ENCODE measurements at regions not wholly inside any gene's neighbourhood (a gene's known extent, or its start where the extent isn't known, plus 50 kb on each side); places are given as distances from the start of the nearest gene placed in this dataset.
"Not testable (repeated sequence)": the region's sequence is repeated elsewhere in the genome, so short reads cannot be mapped to it uniquely, and the experiment has no call there.

DNA sequence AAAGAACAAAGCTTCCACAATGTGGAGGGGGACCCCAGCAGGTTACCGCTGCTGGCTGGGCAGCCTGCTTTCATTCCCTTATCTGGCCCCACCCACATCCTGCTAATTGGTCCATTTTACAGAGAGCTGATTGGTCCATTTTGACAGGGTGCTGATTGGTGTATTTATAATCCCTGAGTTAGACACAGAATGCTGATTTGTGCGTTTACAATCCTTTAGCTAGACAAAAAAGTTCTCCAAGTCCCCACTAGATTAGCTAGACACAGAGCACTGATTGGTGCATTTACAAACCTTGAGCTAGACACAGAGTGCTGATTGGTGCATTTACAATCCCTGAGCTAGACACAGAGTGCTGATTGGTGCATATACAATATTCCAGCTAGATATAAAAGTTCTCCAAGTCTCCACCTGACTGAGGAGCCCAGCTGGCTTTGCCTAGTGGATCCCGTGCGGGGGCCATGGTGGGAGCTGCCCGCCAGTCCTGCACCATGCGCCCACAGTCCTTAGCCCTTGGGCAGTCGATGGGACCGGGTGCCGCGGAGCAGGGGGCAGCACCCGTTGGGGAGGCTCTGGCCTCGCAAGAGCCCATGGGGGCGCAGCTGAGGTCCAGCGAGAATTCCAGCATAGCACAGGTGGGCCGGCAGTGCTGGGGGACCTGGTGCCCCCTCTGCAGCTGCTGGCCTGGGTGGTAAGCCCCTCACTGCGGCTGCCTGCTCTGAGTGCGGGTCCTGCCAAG is 88.8 kb upstream of the MYLIP start:
- DNase-seq: not testable (repeated sequence)

DNA sequence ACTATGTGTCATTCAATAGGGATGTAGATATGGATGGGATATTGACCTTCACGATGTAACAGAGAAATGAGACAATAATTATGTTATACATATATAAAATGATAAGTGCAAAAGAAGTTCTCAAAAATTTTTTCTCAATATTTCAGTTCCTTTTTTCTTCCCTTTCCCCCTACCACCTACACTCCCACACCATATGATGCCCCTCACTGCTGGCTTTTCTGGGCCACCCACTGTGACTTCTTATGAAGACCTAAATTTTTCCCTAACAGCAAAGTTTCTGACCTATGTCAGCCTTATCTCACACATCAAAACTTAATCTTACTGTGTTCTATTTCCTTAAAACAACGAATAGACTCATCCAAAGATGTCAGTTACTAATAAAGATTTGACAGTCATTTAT is 89.9 kb upstream of the MYLIP start:
- DNase-seq: no peak

DNA sequence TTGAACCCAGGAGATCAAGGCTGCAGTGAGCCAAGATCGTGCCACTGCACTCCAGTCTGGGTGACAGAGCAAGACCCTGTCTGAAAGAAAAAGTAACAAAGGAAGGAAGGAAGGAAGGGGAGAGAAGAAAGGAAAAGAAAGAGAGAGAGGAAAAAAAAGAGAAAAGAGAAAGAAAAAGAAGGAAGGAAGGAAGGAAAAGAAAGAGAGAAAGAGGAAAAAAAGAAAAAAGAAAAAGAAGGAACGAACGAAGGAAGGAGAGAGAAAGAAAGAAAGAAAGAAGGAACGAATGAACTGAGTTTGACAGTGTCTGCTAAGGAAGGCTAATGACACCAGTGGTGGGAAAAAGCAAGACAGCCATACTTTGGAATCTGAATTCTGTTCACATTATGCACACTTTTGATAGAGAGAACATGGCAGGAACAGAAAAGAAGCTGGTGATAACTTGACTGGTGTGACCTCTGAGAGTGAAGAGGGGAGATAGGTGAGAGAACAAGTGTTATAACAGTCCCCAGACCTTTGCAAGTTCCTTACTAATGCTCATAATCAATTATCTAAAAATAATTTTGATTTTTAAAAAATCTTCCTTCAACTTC is 93.3 kb upstream of the MYLIP start:
- no peak for DNase-seq

DNA sequence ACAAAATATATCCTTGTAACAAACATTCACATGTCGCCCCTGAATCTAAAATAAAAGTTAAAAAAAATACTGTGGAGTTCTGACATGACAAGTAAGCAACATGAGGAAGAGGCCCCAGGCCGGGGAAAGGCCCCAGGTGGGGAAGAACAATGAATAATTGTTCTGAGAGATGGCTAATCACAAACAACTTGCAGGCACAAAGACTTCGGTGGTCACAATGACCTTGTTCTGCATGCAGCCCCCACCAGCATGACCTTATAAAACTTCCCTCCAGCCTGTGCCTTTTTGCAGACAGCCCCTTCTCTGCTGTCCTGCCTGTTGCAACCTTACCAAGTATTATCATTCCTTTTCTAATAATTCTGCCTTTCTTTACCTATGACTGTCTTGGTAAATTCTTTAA is 95.7 kb upstream of the MYLIP start:
- no peak for DNase-seq

DNA sequence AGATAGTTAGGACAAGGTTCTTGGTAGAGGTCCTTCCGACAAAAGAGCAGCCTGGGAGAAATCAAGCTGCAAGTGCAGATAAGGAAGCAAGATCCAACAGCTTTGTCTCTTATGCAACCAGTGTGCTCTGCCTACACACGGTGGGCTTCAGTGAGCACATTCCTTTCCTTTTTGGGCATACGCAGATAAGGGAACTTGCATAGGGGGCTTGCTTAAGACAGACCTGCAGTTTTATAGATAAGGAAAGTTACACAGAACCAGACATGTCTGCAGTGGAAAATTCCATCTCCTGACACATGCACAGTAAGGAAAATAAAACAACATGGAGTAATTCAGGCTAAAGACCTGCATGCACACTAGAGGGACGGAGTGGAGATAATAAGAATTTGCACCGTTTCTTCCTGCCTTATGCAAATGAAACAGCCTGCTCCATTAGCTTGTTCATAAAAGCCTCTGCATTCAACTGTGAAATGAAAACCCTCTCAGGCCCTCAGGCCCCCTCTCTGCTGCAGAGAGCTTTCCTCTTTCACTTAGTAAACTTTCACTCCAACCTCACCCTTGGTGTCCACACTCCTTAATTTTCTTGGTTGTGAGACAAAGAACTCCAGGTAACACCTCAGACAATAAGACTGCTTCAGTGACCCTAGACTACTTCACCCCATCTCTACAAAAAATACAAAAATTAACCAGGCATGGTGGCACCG is 97.5 kb upstream of the MYLIP start:
- no peak for DNase-seq

DNA sequence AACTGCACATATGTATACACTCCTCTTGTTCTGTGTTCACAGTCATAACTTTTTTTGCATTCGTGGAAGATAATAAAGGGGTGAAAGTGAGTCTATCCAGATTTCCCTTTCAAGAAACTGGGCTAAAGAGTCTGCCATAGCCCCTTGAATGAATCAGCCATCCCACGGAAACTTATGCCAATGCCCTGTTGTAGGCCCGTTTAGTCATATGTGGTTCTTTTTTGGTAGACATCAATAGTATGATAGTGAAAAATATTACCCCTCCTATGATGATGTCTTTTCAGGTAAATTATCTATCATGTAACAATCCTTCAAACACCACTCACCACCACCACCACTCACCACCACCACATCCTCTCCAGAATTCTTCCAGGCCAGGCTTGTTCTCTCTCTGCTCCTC is 99.9 kb upstream of the MYLIP start:
- DNase-seq: no peak

DNA sequence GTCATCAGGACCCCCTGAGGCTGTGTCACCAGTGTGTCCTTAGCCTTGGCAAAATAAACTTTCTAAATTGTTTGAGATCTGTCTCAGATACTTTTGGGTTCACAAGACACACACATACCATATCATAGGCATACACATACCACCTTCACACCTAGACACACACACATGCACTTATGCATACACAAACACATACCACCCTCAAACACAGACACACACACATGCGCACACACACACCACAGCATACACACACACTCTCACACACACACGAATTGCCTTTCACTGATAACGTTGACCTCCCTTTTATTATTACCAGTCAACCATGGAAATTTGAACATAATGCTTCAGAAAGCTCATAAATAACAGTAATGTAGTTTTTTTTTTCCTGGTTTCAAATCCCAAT is 108.6 kb upstream of the MYLIP start:
- no peak for DNase-seq

DNA sequence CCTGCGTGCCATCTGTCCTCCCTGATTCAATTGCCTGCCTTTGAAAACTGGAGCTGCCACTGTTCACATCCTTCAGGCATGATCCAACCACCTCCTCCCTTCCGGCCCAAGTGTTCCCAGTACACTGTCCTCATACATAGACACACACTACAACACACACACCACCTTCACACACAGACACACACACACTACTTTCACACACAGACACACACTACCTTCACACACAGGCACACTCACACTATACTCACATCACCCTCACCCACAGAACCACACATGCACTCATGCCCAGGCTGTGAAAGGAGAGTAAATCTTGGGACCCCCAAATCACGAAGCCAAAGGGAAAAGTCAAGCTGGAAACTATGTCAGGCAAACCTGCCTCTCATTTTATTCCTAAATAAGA is 109.4 kb upstream of the MYLIP start:
- DNase-seq: no peak

DNA sequence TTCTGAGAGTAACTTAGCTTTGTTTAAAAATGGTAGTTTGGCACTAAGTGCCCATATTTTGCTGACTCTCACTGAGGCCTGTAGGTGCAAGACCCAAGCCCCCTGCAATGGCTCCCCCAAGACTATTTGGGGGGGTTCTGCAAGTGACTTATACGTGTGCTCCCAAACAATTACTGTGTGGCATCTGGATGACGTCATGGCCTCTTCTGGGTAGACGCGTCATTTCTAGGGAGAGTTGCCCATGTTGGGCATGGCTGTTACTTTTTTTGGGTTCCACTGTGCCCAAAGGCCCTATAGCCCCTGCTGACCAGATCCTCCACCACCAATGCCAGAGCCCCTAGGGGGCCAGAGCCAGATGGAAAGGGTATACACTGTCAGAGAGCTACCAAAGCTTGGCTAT is 110.3 kb upstream of the MYLIP start:
- DNase-seq: no peak

DNA sequence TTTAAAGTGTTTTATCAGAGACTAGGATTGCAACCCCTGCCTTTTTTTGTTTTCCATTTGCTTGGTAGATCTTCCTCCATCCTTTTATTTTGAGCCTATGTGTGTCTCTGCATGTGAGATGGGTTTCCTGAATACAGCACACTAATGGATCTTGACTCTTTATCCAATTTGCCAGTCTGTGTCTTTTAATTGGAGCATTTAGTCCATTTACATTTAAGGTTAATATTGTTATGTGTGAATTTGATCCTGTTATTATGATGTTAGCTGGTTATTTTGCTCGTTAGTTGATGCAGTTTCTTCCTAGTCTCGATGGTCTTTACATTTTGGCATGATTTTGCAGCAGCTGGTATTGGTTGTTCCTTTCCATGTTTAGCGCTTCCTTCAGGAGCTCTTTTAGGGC is 114.6 kb upstream of the MYLIP start:
- DNase-seq: not testable (repeated sequence)

DNA sequence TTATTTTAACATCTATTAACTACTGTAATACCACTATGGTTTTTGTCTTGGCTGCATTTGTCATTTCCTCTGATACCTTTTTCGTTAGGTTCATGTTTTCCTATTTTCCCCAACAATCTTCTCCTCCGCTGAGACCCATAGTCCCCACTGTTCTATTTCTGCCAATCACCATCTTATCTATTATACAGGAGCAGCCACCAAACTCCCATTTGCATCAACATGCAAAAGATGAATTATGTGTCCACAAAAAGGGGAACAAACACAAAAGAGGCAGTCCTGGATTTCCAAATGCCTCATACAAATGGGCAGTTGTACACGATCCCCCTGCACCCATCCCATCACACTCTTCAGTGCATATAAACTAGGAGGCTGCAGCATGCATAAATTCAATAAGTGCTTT is 121.7 kb upstream of the MYLIP start:
- DNase-seq: no peak

DNA sequence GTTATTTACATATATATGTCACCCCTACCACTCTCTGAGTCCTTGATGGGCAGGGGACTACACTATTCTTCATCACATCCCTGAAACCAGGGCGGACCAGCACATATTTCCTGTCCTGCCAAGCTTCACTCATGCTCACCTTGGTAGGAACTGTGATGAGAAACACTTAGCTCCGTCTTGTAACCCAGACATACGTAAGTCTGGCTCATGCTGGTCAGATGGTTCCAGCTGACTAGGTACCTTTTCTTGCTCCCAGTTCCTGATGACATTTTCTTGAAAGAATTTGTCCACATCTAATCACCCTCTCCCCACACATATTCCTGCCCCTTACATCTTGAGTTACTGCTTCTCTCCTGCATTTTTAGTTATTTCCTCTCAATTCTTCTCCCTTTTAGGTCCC is 122.2 kb upstream of the MYLIP start:
- DNase-seq: no peak

DNA sequence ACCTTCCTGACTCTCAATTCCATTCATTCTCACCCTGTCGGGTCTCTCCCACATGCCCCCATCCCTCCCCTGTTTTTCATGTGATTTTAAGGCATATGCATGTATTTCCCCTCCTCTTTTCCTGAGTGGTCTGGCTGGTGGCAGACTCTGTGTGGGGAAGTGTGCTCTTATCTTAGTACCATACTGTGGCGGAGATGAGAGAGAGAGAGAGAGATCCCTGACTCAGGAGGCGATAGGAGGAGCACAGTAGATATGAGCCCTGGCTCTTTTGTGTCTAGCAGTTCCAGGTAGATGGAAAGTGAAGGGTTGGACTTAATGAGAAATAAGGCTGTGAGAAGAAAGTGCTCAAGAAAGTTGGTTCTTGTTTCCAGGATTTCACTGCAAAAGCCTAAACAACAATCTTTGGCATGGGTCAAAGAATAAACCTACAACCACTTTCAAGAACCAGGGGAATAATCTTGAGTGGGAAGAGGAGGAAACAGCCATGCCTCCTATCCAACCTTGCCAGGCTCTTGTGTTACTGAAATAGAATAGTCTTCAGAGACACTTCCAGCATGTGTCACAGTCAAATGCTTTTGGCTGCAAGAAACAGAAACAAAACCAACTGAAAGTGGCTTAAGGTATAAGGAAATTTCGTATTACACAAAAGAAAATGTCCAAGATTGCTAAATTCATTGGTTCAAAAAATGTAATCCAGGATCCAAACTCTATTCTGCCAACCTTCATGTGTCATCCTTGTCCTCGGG is 123.8 kb upstream of the MYLIP start:
- DNase-seq: no peak

DNA sequence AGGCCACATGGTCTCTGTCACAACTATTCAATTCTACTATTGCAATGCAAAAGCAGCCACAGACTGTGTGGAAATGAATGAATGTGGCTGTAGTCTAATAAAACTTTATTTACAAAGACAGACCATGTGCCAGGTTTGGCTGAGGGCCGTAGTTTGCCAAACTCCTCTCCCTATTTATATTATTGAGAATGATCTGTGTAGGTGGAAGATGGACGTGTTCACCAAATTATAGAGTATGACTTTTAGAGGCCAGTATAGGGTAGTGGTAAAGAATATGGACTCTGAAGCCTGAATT is 125.7 kb upstream of the MYLIP start:
- DNase-seq: no peak

DNA sequence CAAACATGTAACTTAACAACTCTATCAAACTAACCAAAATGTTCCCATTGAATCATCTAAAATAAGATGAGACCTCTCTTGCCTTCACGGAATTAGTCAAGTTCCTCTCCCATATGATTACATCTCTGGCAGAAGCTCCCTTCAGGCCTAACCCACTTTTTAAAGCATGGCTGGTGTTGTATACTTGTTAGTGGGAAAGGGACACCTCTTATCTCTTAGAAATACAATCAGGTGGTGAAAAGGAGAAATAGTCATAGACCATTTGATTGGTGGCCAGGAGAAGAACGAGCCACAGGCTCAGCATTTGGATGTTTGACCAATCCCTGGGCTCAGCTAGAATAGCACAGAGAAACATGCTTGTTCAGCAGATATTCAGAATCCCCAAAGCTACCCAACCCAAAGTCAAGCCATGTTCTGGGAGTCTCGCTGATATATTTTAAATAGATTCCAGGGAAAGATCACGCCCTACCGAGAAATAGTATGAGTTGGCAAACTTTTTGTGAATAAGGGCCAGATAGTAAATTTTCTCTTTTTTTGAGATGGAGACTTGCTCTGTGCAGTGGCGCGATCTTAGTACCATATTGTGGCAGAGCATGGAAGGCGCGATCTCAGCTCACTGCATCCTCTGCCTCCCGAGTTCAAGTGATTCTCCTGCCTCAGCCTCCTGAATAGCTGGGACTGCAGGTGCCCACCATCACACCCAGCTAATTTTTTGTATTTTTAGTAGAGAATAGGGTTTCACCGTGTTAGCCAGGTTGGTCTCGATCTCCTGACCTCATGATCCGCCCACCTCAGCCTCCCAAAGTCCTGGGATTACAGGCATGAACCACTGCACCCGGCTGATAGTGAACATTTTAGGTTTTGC is 126.3 kb upstream of the MYLIP start:
- DNase-seq: no peak

DNA sequence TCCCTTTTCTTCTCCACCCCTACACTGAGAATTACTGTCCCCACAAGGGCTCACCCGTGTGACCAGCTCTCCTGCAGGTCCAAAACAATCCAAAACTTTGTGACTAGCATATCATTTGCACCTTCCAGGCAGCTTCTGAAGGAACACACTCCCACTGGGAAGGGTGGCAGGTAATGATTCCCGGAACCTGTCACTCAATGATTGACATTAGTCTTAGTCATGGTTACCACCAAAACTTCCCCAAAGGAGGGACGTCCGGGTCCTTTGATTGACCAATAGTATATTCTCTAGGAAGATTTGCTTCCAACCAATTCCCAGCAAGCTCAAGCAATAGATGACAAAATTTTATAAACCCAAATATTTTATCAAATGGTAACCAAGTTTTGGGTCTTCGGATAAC is 127.7 kb upstream of the MYLIP start:
- no peak for DNase-seq

DNA sequence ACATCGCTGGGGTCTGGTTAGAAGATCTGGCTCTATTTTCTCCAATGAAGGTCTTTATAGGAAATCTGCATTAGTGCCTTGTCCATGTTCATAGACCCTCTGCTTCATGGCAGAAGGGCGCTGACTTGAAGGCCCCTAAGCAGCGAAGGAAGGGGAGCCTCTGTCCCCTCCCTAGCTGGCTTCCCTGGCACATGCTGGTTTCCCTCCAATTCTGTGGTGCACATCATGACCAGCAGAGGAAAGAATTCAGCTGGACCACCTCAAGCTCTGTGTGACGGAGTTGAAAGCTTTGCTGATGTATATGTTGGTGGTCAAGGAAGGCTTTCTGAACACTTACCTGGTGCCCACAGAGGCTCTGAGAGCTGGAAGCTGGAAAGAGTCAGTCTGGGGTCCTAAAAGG is 129.7 kb upstream of the MYLIP start:
- DNase-seq: no peak

DNA sequence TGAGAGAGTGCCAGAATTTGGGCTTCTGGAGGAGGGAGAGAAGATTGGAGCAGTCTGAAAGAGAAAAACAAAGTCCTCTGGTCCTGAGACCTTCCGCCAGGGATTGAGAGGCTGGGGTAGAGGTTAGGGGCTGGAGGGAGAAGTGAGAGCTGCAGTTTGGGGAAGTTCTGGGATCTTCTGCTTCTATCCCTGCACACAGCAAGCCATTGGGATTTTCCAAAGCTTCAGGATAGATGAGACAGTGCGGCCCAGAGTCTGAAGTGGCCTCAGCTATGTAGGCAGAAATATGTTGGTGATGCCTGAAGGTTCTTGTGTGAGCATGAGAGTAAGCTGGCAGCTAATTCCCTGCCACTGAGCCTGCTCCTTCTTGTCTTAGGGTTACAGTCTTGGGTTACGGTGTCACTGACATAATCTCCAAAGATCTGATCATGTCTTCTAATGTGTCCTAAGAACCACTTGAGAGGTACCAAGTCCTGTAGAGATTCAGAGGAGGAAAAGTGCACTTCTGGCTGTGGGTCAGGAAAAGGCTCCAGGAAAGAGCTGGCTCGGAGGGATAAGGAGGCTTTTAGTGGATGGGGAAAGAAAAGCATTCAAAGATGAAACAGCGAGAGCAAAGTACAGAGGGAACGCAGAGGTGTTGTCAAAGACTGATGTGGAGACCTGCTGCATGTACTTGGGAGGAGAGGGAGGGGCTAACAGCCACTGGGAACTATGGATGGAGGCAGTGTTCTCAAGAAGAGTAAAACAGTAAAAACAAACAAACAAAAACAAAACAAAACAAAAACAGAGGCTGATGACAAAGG is 131.1 kb upstream of the MYLIP start:
- DNase-seq: no peak

DNA sequence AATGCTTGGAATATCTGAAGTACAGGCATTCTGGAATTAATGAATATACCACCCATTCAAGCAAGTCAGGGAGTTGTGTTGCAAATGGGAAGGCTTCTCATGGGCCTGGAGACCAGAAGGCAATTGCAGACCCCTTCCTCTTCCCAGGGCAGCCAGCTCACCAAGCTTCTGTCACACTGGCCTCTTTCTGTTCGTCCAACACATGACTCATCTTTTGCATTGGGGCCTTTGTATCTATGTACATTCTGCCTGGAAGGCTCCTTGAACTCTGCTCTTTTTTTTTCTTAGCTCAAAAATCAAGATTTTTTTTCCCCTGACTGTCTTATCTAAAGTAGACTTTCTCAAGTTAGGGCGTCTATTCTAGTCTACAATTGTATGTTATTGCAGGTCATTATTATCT is 132.9 kb upstream of the MYLIP start:
- no peak for DNase-seq

DNA sequence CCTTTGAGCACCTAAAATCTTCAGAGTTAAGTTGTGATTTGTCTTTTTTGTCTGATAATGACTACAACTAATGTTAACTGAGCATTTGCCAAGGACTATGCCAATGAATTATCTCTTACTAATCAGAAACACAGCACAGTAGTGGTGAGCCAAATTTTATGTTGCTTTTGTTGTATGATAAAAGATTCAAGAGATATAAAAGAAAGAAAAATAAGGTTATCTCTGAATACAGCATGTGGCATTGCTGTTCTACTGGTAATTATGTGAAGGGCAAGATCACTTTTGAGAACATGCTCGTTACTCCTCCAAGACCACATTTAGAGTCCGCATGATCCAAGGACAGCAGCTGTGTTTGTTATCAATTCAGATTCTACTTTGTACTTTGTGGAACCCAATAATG is 133.4 kb upstream of the MYLIP start:
- no peak for DNase-seq

DNA sequence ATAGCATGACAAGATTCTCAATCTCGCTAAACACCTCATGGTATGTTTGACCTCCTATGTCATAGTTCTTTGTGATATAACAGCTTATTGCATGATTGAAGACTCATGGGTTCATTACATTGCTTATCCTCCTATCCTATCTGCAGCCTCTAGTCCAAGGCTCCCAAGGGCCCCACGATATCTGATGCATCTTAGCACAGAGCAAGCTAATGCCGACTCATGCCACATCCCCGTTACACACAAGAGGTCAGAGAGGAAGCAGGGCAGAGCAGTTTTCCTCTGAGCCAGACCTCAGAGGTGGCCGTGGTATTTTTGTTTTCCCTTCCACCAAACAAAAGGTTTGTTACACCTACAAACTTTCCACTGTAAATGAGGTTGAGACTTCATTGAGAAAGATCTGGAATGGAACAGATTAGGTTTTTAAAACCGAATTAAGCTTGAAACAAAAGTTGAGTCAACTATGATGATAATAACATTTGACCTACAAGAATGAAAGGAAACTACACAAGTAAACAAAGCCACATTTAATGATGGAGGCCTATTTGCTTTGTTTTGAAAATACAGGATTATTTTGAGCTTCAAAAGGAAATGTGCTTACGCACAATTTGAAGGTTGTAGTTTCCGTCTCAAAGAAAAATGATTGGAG is 133.9 kb upstream of the MYLIP start:
- no peak for DNase-seq

Data from NCI-H1092 treated with DMSO at 0.1 percent for 48 hours (cell line).